ENCODE measurements at regions not wholly inside any gene's neighbourhood (a gene's known extent, or its start where the extent isn't known, plus 50 kb on each side); places are given as distances from the start of the nearest gene placed in this dataset.

DNA sequence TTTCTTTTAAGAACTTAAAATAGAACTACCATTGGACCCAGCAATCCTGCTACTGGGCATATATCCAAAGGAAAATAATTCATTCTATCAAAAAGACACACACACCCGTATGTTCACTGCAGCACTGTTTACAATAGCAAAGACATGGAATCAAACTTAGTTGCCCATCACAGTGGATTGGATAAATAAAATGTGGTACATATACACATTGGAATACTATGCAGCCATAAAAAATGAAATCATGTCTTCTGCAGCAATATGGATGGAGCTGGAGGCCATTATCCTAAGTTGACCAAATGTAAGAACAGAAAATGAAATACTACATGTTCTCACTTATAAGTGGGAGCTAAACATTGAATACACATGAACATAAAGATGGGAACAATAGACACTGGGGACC lies 585.3 kb upstream of the USP24 start:
- Histone ChIP-seq H2AFZ (ENCODE audit: low read length) (no peak overlapping the region), H4K91ac (replicated peaks; ENCODE audit: insufficient read length, low read length) (no peak overlapping the region), H2BK5ac (ENCODE audit: low read depth, low read length) (no peak overlapping the region), H3K9ac (replicated peaks in 1 of 4; ENCODE audit: extremely low read depth in 1 of 4, low read depth in 3 of 4, low read length in 3 of 4) (no peak overlapping the region), H2AK5ac (ENCODE audit: low read depth, low read length) (no peak overlapping the region), H3K56ac (replicated peaks; ENCODE audit: insufficient read length, low read depth, low read length) (no peak overlapping the region), H3K23me2 (ENCODE audit: low read depth, low read length) (no peaks in the 10 kb centered on the region), H4K20me1 (replicated peaks in 1 of 2; ENCODE audit: control insufficient read depth in 1 of 2, insufficient read depth in 2 of 2, low read length in 2 of 2) (no peaks in the 10 kb centered on the region), H2BK15ac (ENCODE audit: low read length) (no peak overlapping the region), H2BK12ac (ENCODE audit: low read depth, low read length) (no peak overlapping the region), H3K4me3 (ENCODE audit: extremely low read depth in 1 of 4, insufficient read depth in 2 of 4, low read depth in 3 of 4, low read length in 4 of 4) (no peak overlapping the region), H3K79me1 (ENCODE audit: low read depth, low read length) (no peaks in the 10 kb centered on the region), H3K36me3 (ENCODE audit: control insufficient read depth in 2 of 4, insufficient read depth in 4 of 4, low read length in 3 of 4) (no peaks in the 10 kb centered on the region), H3K4me2 (ENCODE audit: insufficient read depth in 1 of 2, low read depth in 2 of 2, low read length in 2 of 2) (no peak overlapping the region), H2BK20ac (ENCODE audit: low read length) (no peak overlapping the region), H3K23ac (ENCODE audit: insufficient read length) (no peak overlapping the region), H3K79me2 (ENCODE audit: control insufficient read depth in 1 of 2, insufficient read depth in 2 of 2, low read length in 2 of 2) (no peaks in the 10 kb centered on the region), H4K5ac (ENCODE audit: insufficient read length, low read depth, low read length) (no peak overlapping the region), H3K4ac (replicated peaks; ENCODE audit: insufficient read length, low read depth, low read length) (no peak overlapping the region), H3K27ac (ENCODE audit: low read depth, low read length) (no peak overlapping the region), H2BK120ac (replicated peaks; ENCODE audit: low read depth, low read length) (no peak overlapping the region), H3K9me3 (ENCODE audit: insufficient read depth in 2 of 2, low read depth in 1 of 2, low read length in 1 of 2) (peaks cover 0 to 4% of the 10 kb centered on the region in 2 experiments; a peak in 1 of 4 replicates), H3K4me1 (replicated peaks in 1 of 4; ENCODE audit: control insufficient read depth in 3 of 4, insufficient read depth in 4 of 4, low read length in 3 of 4) (no peaks in the 10 kb centered on the region), H3K27me3 (replicated peaks in 1 of 4; ENCODE audit: control insufficient read depth in 3 of 4, extremely low read depth in 1 of 4, insufficient read depth in 3 of 4, low read length in 3 of 4) (peaks cover 0 to 2% (median 0%) of the 10 kb centered on the region in 4 experiments; a peak in 1 of 7 replicates), H3K14ac (ENCODE audit: insufficient read length) (no peak overlapping the region), H3K18ac (ENCODE audit: extremely low read depth, low read length) (no peak overlapping the region), H4K8ac (ENCODE audit: extremely low read depth, insufficient read depth, low read length) (no peak overlapping the region)
- FAIRE-seq, result no peak
- DNase-seq (ENCODE audit: low read depth in 1 of 2, low spot score in 2 of 2), result no peak
- CTCF ChIA-PET (ENCODE audit: partially characterized antibody), result no interaction called here
- TF ChIP-seq, protein P1, sequence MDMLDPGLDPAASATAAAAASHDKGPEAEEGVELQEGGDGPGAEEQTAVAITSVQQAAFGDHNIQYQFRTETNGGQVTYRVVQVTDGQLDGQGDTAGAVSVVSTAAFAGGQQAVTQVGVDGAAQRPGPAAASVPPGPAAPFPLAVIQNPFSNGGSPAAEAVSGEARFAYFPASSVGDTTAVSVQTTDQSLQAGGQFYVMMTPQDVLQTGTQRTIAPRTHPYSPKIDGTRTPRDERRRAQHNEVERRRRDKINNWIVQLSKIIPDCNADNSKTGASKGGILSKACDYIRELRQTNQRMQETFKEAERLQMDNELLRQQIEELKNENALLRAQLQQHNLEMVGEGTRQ (IDR thresholded peaks at IDR 0.05; ENCODE audit: low read length), result no peak
- TF ChIP-seq FOSL1 (IDR thresholded peaks at IDR 0.05; ENCODE audit: insufficient read depth, low read depth, low read length), result no peak
- no peak for TF ChIP-seq TCF12 (IDR thresholded peaks at IDR 0.05; ENCODE audit: low read depth, low read length)
- TF ChIP-seq CTBP2 (IDR thresholded peaks at IDR 0.05; ENCODE audit: borderline replicate concordance, insufficient read depth, insufficient read length, low read length), result no peak
- TF ChIP-seq BACH1 (IDR thresholded peaks at IDR 0.05; ENCODE audit: low read length), result no peak
- TF ChIP-seq SAP30 (IDR thresholded peaks at IDR 0.05; ENCODE audit: insufficient read depth, insufficient replicate concordance, low read length), result no peak
- no peak for TF ChIP-seq JUND (IDR thresholded peaks at IDR 0.05; ENCODE audit: low read length)
- TF ChIP-seq SP1 (IDR thresholded peaks at IDR 0.05; ENCODE audit: low read depth, low read length), result no peak
- no peak for TF ChIP-seq HDAC2 (IDR thresholded peaks at IDR 0.05; ENCODE audit: borderline replicate concordance in 1 of 2, low read depth in 2 of 2, low read length in 2 of 2)
- no peak for TF ChIP-seq JUN (IDR thresholded peaks at IDR 0.05; ENCODE audit: low read depth, low read length)
- POLR2A ChIA-PET (ENCODE audit: partially characterized antibody), result no interaction called here
- 100% methylated on average over 1 of the region's 1 CpG; no CpG with 5 or more reads in 1 of the 2 experiments for WGBS, 2 experiments (ENCODE audit: extremely low coverage in 1 of 2, insufficient coverage in 1 of 2, insufficient read length in 1 of 2, insufficient replicate concordance in 2 of 2, low coverage in 1 of 2, low lambda C conversion rate in 2 of 2, missing lambda C conversion rate in 1 of 2)
